HG02642 (cell line): ENCODE measurements at regions not wholly inside any gene's neighbourhood (a gene's known extent, or its start where the extent isn't known, plus 50 kb on each side); places are given as distances from the start of the nearest gene placed in this dataset.

Experiments
- ATAC-seq: cut with Tn5 transposase; IDR thresholded peaks from one replicate; pipeline ENCODE4 v1.9.1; 2021; ENCODE audit warnings: mild to moderate bottlenecking; ENCODE audit not compliant: unreplicated experiment, poor library complexity

DNA sequence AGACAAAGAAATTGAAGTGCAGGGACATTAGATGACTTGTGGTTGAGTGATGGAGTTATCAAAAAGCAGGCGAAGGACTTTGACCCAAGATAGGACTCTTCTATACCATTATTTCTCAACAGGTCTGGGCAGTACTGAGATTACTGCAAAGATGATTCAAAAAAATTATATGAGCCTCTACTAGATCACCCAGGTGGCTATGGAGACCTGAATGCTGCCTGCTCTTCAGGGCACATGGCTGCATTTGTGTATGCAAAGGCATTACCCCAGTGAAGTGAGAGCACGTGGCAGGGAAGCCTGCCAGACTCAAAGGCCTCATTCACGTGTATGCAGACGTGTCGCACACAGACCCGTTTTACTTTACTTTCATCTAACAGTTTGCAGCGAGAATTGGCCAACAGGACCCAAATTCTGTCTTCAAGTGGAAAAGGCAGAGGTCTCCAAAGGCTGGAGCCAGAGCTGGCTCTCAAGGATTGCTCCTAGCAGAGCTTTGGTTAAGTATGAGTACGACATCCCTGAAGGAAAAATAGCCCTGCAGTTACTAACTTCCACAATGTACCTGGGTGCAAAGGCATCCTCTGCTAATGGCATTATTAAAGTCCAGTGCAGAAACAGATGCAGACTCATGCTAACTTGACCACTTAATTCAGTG, 113.8 kb upstream of the ARMC2 start:
- no peak for ATAC-seq

DNA sequence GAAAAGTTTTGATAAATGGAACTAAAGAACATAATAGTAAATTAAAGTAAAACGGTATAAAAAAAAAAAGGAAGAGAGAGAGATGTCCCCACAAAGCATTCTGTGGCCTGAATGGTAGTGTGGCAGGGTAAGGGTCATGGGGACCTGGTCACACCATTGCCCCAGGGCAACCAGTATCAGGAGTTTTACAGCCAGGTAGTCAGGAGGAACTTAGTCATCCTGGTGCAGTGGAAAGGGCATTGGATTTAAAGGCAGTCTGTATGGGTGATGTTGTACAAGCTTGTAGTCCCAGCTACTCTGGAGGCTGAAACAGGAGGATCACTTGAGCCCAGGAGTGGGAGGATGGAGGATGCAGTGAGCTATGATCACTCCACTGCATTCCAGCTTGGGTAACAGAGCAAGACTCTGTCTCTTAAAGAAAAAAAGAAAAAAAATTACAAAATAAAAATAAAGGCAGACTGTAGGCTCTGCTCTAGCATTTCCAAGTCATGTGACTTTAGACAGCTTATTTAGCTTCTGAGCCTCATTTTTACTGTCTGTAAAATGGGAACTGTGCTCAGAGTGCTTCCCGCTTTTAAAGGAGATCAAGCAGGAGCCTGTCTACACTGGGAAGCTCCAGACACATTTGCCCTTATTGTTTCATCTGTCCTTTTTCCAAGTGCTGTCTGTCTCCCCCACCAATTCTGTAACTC, 112.8 kb upstream of the ARMC2 start:
- no peak for ATAC-seq

- no peak for ATAC-seq
Measured at GRCh38 chr6:108736002-108736361, 112.2 kb upstream of the ARMC2 start.

DNA sequence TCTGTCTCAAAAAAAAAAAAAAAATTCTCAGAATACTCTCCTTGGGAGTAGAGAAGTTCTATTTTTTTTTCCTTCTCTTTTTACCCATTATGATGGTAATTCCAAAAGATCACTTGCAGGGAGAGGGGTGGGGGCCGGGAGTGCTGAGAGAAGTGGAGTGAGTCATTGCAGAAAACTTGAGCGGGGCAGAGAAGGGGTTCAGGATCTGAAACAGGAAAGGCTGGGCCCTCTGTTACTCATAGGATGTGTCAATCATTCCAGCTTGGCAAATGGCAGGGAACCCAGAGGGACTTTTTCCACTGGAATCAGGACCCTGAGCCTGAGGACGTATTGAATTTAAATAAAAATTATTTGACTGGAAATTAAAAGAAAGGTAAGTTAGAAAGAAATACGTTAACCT, 111.4 kb upstream of the ARMC2 start:
- ATAC-seq: no peak

DNA sequence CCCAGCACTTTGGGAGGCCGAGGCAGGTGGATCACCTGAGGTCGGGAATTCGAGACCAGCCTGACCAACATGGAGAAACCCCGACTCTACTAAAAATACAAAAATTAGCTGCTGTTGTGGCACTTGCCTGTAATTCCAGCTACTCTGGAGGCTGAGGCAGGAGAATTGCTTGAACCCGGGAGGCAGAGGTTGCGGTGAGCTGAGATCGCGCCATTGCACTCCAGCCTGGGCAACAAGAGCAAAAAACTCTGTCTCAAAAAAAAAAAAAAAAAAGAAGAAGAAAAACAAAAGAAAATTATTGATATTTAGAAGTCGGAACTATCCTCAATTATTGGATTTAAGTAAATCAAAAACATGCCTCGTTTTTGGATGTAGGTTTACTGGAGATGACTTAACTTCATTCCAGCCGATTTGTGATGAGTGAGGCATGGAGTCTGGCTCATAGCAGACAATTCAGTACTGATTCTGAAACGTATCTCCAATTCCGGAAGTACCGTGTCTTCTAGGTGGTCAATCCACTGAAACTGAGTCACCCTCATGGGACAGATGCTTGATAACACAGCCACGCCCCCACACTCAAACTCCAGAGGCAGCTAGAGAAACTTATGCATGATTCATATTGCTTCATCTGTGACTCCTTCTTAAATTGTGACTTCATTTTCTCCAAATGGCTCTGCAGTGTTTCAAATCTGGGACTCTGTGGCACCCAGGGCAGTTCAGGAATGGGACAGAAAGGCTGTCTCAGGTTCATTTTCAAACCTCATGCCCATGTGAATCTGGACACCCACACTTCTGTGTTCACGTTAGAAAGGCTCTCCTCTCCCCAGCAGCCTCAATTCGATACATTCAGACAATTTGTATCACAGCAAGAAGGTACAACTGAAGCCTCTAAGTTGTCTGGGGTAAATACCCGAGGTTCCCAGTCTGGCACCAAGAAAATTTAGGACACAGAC, 110.4 kb upstream of the ARMC2 start:
- no peak for ATAC-seq

DNA sequence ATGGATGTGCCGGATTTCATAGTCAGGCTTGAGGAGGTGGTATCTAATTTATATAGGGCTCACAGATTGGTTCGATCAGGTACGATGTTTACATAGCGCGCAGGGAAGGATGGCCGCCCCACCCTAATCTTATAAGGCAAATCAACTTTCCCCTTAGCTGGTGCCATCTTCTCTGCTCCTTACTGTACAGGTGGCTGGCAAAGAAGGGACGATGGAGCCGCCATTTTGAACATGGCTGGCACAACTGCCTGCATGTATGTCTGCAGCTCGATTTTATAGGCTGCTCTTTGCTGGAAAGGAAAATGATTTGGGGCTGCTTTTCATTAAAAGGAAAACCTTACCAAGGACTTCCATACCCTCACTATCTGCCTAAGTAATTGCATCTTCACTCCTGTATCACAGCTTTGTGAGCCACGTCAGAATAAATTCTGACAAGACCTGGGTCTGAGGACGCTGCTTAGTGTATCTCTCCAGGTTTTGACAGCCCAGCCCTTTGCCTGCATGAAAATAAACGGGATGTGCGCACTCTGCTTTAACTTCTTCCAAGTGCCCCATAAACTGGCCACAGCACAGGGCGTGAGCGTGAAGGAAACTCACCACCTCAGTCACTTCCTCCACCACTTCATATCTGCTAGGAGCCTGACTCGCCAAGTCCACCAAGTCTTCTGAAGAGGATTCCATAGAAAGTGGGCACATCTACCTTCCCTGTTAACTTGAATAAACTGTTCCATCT, 109.4 kb upstream of the ARMC2 start:
- no peak for ATAC-seq

DNA sequence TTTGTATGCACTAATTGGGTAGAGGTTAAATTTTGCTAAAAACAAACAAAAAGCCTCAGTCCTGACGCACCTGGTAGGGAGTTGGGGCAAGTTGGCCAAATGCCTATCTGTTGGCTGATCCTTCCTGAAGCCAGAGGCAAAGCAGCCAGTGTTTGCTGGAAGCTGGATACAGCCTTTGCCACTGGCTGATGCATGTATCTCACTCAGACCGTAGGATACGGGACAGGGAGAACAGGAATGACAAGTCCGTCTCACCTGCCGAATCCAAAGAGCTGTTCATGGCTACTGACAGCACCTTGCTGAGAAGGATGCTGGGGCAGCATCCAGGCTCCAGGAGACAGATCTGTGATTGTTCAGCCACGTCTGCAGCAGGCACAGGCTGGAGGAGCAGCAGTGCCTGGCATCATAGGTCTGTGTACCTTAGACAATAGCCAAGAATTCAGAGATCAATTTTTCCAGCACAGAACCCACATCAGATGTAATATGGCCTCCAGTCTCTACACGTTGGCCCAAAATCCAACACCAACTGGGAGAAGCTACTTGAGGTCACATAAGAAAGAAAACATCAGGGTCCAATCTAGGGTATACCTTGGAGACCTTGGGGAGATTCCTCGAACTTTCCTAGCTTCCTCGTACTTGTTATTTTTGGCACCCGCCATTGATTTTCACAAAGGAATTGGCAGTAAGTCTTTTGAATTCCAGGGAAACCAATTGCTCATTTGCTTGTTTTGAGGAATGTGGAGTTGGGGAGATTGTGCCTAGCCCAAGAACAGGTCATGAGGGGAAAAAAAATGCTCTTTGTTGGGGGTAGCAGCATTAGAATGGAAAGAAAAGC, 108.5 kb upstream of the ARMC2 start:
- ATAC-seq: no peak

GRCh38 chr6:108741331-108741989, 106.8 kb upstream of the ARMC2 start:
- no peak for ATAC-seq

GRCh38 chr6:108742041-108742440, 106.2 kb upstream of the ARMC2 start:
- no peak for ATAC-seq

DNA sequence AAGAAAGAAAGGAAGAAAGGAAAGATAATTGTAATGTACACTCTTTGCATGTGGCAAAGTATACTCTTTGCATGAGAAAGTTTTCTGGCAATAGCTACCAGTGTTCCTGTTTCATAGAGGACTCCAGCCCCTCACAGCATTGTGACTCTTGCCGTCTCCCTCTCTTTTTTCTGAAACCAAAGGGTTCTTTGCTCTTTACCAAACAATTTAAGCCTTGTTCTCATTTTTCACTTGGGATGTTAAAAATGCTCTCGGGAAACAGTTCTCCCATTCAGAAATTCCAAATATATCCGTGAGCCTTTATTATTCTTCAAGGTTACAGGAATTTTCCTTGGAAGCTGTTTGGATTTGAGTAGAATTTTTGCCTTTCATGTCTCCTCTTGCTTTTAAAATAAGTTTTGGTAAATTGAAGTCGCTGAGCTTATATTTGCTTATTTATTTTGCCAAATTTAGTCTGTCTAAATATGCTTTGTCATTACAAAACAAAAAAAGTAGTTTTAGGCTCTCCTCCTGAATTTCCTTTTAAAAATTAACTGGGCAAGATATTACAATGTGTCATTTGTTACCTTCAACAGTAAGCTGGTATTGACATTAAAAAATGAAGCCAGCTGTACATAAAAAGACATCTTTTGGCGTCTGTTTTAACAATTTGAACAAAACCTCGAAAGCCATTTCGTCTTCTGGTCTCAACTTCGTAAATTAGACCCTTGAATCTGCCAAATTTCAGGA, 103.8 kb upstream of the ARMC2 start:
- no peak for ATAC-seq

GRCh38 chr6:108744996-108745395, 103.2 kb upstream of the ARMC2 start:
- ATAC-seq: no peak

DNA sequence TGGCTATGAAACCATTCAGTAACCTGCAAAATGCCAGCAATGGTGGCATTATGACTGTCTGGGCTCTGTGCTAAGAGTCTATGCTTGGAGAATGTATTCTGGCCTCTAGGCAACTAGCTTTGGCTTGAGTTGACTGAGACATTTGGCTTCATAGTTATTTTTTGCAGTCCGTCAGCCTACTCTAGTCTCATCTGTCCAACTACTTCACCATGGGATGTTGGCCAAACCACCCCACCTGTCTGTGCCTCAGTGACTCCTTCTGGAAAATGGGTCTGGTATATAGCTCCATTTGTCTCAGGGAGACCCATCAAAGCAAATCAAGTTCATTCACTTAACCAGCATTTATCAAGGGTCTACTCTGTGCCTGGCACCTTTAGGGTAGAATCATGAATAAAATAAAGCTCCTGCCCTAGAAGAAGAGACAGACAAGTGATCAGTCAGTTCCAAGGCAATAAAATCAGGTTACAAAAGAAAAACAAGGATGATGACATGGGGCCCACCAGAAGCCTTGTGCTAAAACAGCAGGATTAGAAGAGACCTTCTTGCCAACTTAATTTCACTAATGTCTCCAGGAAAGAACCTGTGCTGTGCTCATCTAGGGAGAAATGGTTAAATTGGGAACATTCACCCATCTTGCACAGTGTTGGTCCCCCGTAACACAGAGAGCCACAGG, 102.4 kb upstream of the ARMC2 start:
- ATAC-seq: no peak

DNA sequence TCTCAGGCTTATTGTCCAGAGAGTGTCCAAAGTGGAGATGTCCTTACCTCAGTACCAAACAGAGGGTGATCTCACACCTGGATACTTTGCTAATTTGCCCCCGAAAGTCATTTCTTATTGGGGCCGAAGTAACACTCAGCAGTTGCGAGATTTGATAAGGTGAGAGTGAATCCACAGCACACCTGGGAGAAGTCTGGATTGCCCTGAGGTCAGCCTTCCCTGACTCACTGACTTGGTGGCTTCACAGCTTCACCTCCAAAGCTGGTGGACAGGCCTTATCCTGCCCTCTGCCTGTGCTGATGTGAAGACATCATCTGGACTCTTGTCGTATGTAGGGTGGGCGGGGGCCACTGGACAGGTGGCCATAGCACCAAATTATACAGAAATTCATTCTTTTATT, 101.9 kb upstream of the ARMC2 start:
- ATAC-seq: no peak

- no peak for ATAC-seq
Measured at GRCh38 chr6:108746836-108747575, 101.2 kb upstream of the ARMC2 start.

GRCh38 chr6:108748055-108748454, 100.2 kb upstream of the ARMC2 start:
- no peak for ATAC-seq

DNA sequence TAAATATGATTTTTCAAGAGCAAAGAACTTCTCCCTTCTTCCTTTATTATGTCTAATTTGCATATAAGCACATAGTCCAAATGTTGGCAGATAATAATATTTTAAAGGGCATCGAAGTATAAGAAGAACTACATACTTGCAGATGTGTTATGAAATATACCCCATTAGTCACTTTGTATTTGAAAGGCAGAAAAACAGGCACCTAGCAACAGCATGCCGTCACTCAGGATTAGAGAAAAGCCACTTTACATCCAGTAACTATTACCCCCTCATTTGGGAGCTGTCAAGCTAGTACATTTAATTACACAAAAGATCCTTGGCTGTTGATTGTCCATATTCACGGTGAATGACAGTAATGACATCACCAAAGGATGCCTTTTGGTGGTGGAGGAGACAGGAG, 99.3 kb upstream of the ARMC2 start:
- ATAC-seq: no peak

DNA sequence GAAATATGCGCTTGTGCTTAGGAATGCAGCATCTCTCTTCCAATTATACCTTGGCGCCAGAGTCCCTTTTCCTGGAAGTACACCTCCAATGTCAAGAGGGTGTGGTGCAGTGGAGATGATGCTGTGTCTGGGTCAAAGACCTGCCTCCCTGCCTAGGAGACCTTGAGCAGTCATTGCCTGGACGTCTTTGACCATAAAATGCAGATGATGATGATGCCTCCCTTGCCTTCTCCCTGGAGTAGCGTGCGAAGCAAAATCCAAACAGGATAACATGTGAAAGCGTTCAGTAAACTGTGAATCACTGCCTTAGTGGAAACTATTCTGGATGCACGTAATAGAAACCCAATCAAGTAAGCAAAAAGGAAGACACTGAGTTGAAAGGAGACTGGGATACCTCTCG, 97.4 kb upstream of the ARMC2 start:
- no peak for ATAC-seq
